GM15510 (cell line): ENCODE measurements at regions not wholly inside any gene's neighbourhood (a gene's known extent, or its start where the extent isn't known, plus 50 kb on each side); places are given as distances from the start of the nearest gene placed in this dataset.

Source experiments
- POLR2A ChIP-seq: IDR thresholded peaks from 3 replicates; pipeline ENCODE4 v1.6.1; 2011; ENCODE audit warnings: borderline replicate concordance; ENCODE audit not compliant: insufficient read length; ENCODE audit errors: extremely low read depth

- no peak for TF ChIP-seq POLR2A
Measured at GRCh38 chr13:21948769-21949474, 278.0 kb downstream of the FGF9 start.

- no peak for TF ChIP-seq POLR2A
Measured at GRCh38 chr13:21949818-21950429, 279.1 kb downstream of the FGF9 start.

- no peak for TF ChIP-seq POLR2A
Measured at GRCh38 chr13:21956666-21957065, 285.8 kb downstream of the FGF9 start.

- TF ChIP-seq POLR2A = no peak
Measured at GRCh38 chr13:21957833-21958232, 287.0 kb downstream of the FGF9 start.

- no peak for TF ChIP-seq POLR2A
Measured at GRCh38 chr13:21960108-21960507, 289.2 kb downstream of the FGF9 start.

- no peak for TF ChIP-seq POLR2A
Measured at GRCh38 chr13:21964686-21965085, 293.8 kb downstream of the FGF9 start.

- TF ChIP-seq POLR2A = no peak
Measured at GRCh38 chr13:21965095-21965494, 294.2 kb downstream of the FGF9 start.

GRCh38 chr13:21966014-21966413 is 295.1 kb downstream of the FGF9 start:
- no peak for TF ChIP-seq POLR2A

GRCh38 chr13:21967871-21968270 is 297.0 kb downstream of the FGF9 start:
- no peak for TF ChIP-seq POLR2A

GRCh38 chr13:21970172-21970571 is 299.3 kb downstream of the FGF9 start:
- TF ChIP-seq POLR2A = no peak

GRCh38 chr13:21970918-21971317 is 300.0 kb downstream of the FGF9 start:
- TF ChIP-seq POLR2A = no peak

GRCh38 chr13:21971662-21972621 is 301.1 kb downstream of the FGF9 start:
- TF ChIP-seq POLR2A = no peak

- TF ChIP-seq POLR2A = no peak
Measured at GRCh38 chr13:21973437-21974125, 302.7 kb downstream of the FGF9 start.

- TF ChIP-seq POLR2A = no peak
Measured at GRCh38 chr13:21974741-21975140, 303.9 kb downstream of the FGF9 start.

GRCh38 chr13:21976159-21976558 is 305.3 kb downstream of the FGF9 start:
- TF ChIP-seq POLR2A = no peak
